SK-MEL-5 (cell line): ENCODE measurements at regions not wholly inside any gene's neighbourhood (a gene's known extent, or its start where the extent isn't known, plus 50 kb on each side); places are given as distances from the start of the nearest gene placed in this dataset.

Source experiments
- DNase-seq: peaks from one replicate; pipeline ENCODE4 v3.0.0-alpha.2; 2016; ENCODE audit warnings: low read depth, low spot score
- in situ Hi-C: cut with HindIII; loops from 2 replicates; pipeline ENCODE4 v1.10.0; 2016; ENCODE audit warnings: low sequenced_read_pairs, high pct_unique_total_duplicates, low pct_unique_long_range_greater_than_20kb

GRCh38 chr5:77832938-77833337, 56.8 kb upstream of the TBCA start:
- in situ Hi-C loops, result no loop called here
- no peak for DNase-seq

DNA sequence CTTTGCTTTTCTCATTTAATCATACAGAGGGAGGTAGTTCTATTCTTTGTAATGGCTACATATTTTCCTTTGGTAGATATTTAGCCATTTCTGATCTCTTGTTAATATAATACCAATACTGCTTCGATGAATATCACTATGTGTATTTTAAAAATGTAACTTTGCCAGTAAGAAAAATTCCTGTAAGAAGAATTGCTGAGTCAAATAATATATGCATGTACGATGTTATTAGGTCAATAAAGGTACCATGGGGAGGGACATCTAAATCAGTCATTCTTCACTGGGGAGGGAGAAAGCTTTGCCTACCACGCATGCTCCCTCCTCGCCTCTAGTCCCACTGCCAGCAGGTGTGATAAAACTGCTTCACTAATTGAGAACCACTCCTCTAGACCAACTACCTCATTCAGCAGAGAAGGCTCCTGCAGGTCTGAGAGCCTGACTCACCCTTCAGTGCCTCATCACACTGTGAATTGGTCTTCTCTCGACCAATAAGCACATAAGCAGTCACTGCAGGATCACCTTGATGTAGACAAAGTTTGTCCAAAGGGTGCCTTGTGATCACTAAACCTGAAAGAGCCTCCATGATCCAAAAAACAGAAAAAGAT, 56.1 kb upstream of the TBCA start:
- in situ Hi-C loops, result no loop called here
- no peak for DNase-seq

DNA sequence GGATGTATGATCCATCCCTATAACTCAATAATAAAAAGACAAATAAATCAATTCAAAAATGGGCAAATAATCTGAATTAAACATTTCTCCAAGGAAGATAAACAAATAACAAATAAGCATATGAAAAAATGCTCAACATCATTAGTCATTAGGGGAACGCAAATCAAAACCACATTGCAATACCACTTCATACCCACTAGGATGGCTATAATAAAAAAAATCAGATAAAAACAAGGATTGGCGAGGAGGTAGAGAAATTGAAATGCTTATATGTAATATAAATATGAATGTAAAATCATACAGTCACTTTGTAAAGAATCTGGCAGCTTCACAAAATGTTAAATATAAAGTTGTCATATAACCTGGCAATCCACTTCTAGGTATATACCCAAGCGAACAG, 52.3 kb upstream of the TBCA start:
- no peak for DNase-seq
- in situ Hi-C loops, result no loop called here
